Gastroesophageal sphincter (tissue), 3 donors: ENCODE measurements at regions not wholly inside any gene's neighbourhood (a gene's known extent, or its start where the extent isn't known, plus 50 kb on each side); places are given as distances from the start of the nearest gene placed in this dataset.

Experiments used
- CTCF ChIP-seq, 4 experiments: fragments of 200-600 bp in 2 of 4; fragments of 450-650 bp in 2 of 4; sonication (generic) in 1 of 4; IDR thresholded peaks; one replicate each; pipeline ENCODE4 v1.5.1; 2017 to 2019; ENCODE audit warnings: antibody characterized with exemption in 4 of 4, mild to moderate bottlenecking in 2 of 4, moderate library complexity in 2 of 4
- EP300 ChIP-seq: sonication (generic); formaldehyde crosslinking; IDR thresholded peaks from one replicate; pipeline ENCODE4 v1.6.1; 2017; ENCODE audit warnings: antibody characterized with exemption, mild to moderate bottlenecking
- POLR2A ChIP-seq, 2 donors: fragments of 450-650 bp; IDR thresholded peaks; one replicate each; pipeline ENCODE4 v1.6.1; 2017; ENCODE audit warnings: antibody characterized with exemption in 2 of 2, mild to moderate bottlenecking in 2 of 2, moderate library complexity in 1 of 2
- POLR2AphosphoS5 ChIP-seq: sonication (generic); formaldehyde crosslinking; IDR thresholded peaks from one replicate; pipeline ENCODE4 v1.6.1; 2017; ENCODE audit warnings: antibody characterized with exemption

- TF ChIP-seq CTCF (IDR thresholded peaks at IDR 0.05) (no peak), EP300 (no peak), POLR2AphosphoS5 (no peak), POLR2A (IDR thresholded peaks at IDR 0.05) (no peak)
Observed at GRCh38 chr4:116546759-116547158, 538.6 kb downstream of the TRAM1L1 start.
